Hepatocyte (in vitro differentiated cells): ENCODE measurements at regions not wholly inside any gene's neighbourhood (a gene's known extent, or its start where the extent isn't known, plus 50 kb on each side); places are given as distances from the start of the nearest gene placed in this dataset. TPM values are rescaled to one million over a fixed set of nuclear protein-coding genes. Genes with fewer than 3 reads are reported as not detected.

Experiments used
- DNase-seq: peaks from one replicate; pipeline ENCODE4 v3.0.0-alpha.2; 2016; ENCODE audit warnings: low spot score
- H2AFZ ChIP-seq: fragments of 200-600 bp; sonication (generic); 2 replicates; pipeline ENCODE4 v1.6.0; 2016; ENCODE audit warnings: antibody characterized with exemption, mild to moderate bottlenecking
- H3K27ac ChIP-seq: fragments of 200-600 bp; sonication (generic); 2 replicates; pipeline ENCODE4 v1.5.1; 2016; ENCODE audit warnings: mild to moderate bottlenecking
- H3K27me3 ChIP-seq: fragments of 200-600 bp; sonication (generic); 2 replicates; pipeline ENCODE4 v1.6.1; 2016
- H3K36me3 ChIP-seq: fragments of 200-600 bp; sonication (generic); replicated peaks from 2 replicates; pipeline ENCODE4 v1.5.1; 2016; ENCODE audit warnings: low read depth; ENCODE audit not compliant: insufficient read depth
- H3K4me1 ChIP-seq: fragments of 200-600 bp; sonication (generic); 2 replicates; pipeline ENCODE4 v1.5.1; 2016; ENCODE audit warnings: mild to moderate bottlenecking, moderate library complexity; ENCODE audit not compliant: insufficient read depth
- H3K4me2 ChIP-seq: fragments of 200-600 bp; sonication (generic); 2 replicates; pipeline ENCODE4 v1.6.0; 2016
- H3K4me3 ChIP-seq: fragments of 200-600 bp; sonication (generic); 2 replicates; pipeline ENCODE4 v1.5.1; 2016; ENCODE audit warnings: mild to moderate bottlenecking
- H3K79me2 ChIP-seq: fragments of 200-600 bp; sonication (generic); 2 replicates; pipeline ENCODE4 v1.6.0; 2017; ENCODE audit warnings: mild to moderate bottlenecking
- H3K9me2 ChIP-seq: fragments of 200-600 bp; sonication (generic); replicated peaks from 2 replicates; pipeline ENCODE4 v1.6.0; 2017; ENCODE audit warnings: mild to moderate bottlenecking; ENCODE audit not compliant: insufficient read depth
- H3K9me3 ChIP-seq: fragments of 200-600 bp; sonication (generic); 2 replicates; pipeline ENCODE4 v1.5.1; 2016; ENCODE audit warnings: low read depth, mild to moderate bottlenecking
- H4K20me1 ChIP-seq: fragments of 200-600 bp; sonication (generic); 2 replicates; pipeline ENCODE4 v1.6.0; 2016; ENCODE audit warnings: mild to moderate bottlenecking; ENCODE audit not compliant: insufficient read depth, poor library complexity, severe bottlenecking
- EZH2 ChIP-seq: fragments of 200-600 bp; sonication (generic); IDR thresholded peaks from 2 replicates; pipeline ENCODE4 v1.6.1; 2016; ENCODE audit warnings: antibody characterized with exemption, mild to moderate bottlenecking, borderline replicate concordance
- EZH2phosphoT487 ChIP-seq: fragments of 200-600 bp; sonication (generic); IDR thresholded peaks from one replicate; pipeline ENCODE4 v1.6.1; 2018; ENCODE audit warnings: antibody characterized with exemption, mild to moderate bottlenecking, low read depth, moderate library complexity; ENCODE audit not compliant: unreplicated experiment, severe bottlenecking
- WGBS: methylation state at CpG from one replicate; pipeline ENCODE4 v1.1.6; 2016; ENCODE audit warnings: low lambda C conversion rate; ENCODE audit errors: missing lambda C conversion rate; 5-methylcytosine and 5-hydroxymethylcytosine counted together
- small RNA-seq: library from RNA; depleted of rRNA; stranded (forward); fragments of <200 nt; gene quantifications from one replicate; pipeline ENCODE3, GENCODE V24; 2014
- TF ChIP-seq, protein P1 (sequence below): fragments of 200-600 bp; sonication (generic); IDR thresholded peaks from 2 replicates; pipeline ENCODE4 v1.5.1; 2016; ENCODE audit warnings: antibody characterized with exemption, mild to moderate bottlenecking; ENCODE audit not compliant: poor library complexity

DNA sequence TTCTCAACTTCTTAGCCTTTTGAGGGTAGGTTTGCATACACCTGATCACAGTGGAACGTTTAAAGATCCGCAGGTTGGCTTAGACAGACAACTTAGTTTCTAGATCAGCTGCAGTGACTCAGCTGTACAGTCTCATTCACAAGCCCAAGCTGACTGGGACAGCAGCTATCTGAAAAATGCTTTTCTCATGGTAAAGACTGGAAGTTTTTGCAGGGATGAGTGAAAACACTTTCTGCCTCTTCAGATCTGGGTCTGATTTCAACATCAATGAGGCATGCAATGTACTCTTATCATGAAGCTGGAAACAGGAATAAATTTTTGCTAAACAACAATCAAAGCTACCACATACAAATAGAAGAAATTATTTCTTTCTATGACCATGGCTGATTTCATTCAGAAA is 61.1 kb upstream of the PTBP2 start:
- Histone ChIP-seq H2AFZ (no peak overlapping the region), H3K9me2 (no peaks in the 10 kb centered on the region), H3K27ac (no peak overlapping the region), H3K79me2 (no peaks in the 10 kb centered on the region), H3K4me1 (no peaks in the 10 kb centered on the region), H3K36me3 (no peaks in the 10 kb centered on the region), H3K27me3 (no peaks in the 10 kb centered on the region), H3K4me3 (no peak overlapping the region), H4K20me1 (no peaks in the 10 kb centered on the region), H3K9me3 (no peaks in the 10 kb centered on the region), H3K4me2 (no peak overlapping the region)
- no peak for DNase-seq
- WGBS = 92% methylated on average over 2 of the region's 2 CpGs
- TF ChIP-seq, protein P1, sequence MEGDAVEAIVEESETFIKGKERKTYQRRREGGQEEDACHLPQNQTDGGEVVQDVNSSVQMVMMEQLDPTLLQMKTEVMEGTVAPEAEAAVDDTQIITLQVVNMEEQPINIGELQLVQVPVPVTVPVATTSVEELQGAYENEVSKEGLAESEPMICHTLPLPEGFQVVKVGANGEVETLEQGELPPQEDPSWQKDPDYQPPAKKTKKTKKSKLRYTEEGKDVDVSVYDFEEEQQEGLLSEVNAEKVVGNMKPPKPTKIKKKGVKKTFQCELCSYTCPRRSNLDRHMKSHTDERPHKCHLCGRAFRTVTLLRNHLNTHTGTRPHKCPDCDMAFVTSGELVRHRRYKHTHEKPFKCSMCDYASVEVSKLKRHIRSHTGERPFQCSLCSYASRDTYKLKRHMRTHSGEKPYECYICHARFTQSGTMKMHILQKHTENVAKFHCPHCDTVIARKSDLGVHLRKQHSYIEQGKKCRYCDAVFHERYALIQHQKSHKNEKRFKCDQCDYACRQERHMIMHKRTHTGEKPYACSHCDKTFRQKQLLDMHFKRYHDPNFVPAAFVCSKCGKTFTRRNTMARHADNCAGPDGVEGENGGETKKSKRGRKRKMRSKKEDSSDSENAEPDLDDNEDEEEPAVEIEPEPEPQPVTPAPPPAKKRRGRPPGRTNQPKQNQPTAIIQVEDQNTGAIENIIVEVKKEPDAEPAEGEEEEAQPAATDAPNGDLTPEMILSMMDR = no peak
- no peak for TF ChIP-seq EZH2
- no peak for TF ChIP-seq EZH2phosphoT487

Small RNAs in the stretch of these regions (small RNA-seq; reads per million reads assigned to genes)
- not detected for gene RNU1-130P
